ENCODE measurements at regions not wholly inside any gene's neighbourhood (a gene's known extent, or its start where the extent isn't known, plus 50 kb on each side); places are given as distances from the start of the nearest gene placed in this dataset.
A peak's percentile ranks its signal among the peaks of the same experiment; 100 is the strongest.
"Not testable (repeated sequence)": the region's sequence is repeated elsewhere in the genome, so short reads cannot be mapped to it uniquely, and the experiment has no call there.

GRCh38 chr7:67301667-67302066, 305.0 kb downstream of the TYW1 start:
- no peak for DNase-seq (ENCODE audit: low read depth)

GRCh38 chr7:67302113-67303039, 305.7 kb downstream of the TYW1 start:
- DNase-seq (ENCODE audit: low read depth) = peak; percentile 99

GRCh38 chr7:67304846-67305245, 308.2 kb downstream of the TYW1 start:
- DNase-seq (ENCODE audit: low read depth) = not testable (repeated sequence)

GRCh38 chr7:67306331-67306730, 309.7 kb downstream of the TYW1 start:
- DNase-seq (ENCODE audit: low read depth) = no peak

GRCh38 chr7:67309764-67310549, 313.3 kb downstream of the TYW1 start:
- DNase-seq (ENCODE audit: low read depth) = no peak

- no peak for DNase-seq (ENCODE audit: low read depth)
Measured at GRCh38 chr7:67311901-67312300, 315.3 kb downstream of the TYW1 start.

GRCh38 chr7:67313213-67313612, 316.6 kb downstream of the TYW1 start:
- no peak for DNase-seq (ENCODE audit: low read depth)

- not testable (repeated sequence) for DNase-seq (ENCODE audit: low read depth)
Measured at GRCh38 chr7:67316902-67317301, 320.3 kb downstream of the TYW1 start.

- DNase-seq (ENCODE audit: low read depth) = not testable (repeated sequence)
Measured at GRCh38 chr7:67328257-67328656, 331.6 kb downstream of the TYW1 start.

- DNase-seq (ENCODE audit: low read depth) = not testable (repeated sequence)
Measured at GRCh38 chr7:67335165-67335564, 338.5 kb downstream of the TYW1 start.

GRCh38 chr7:67335663-67336062, 339.0 kb downstream of the TYW1 start:
- DNase-seq (ENCODE audit: low read depth) = not testable (repeated sequence)

- not testable (repeated sequence) for DNase-seq (ENCODE audit: low read depth)
Measured at GRCh38 chr7:67338545-67338944, 341.9 kb downstream of the TYW1 start.

GRCh38 chr7:67341153-67341768, 344.6 kb downstream of the TYW1 start:
- DNase-seq (ENCODE audit: low read depth) = no peak

- no peak for DNase-seq (ENCODE audit: low read depth)
Measured at GRCh38 chr7:67343114-67343513, 346.5 kb downstream of the TYW1 start.

GRCh38 chr7:67343572-67343971, 346.9 kb downstream of the TYW1 start:
- no peak for DNase-seq (ENCODE audit: low read depth)

- peak; percentile 11 for DNase-seq (ENCODE audit: low read depth)
Measured at GRCh38 chr7:67344481-67345193, 348.0 kb downstream of the TYW1 start.

- no peak for DNase-seq (ENCODE audit: low read depth)
Measured at GRCh38 chr7:67346126-67346525, 349.5 kb downstream of the TYW1 start.

- DNase-seq (ENCODE audit: low read depth) = no peak
Measured at GRCh38 chr7:67346876-67347275, 350.2 kb downstream of the TYW1 start.

GRCh38 chr7:67348171-67348570, 351.5 kb downstream of the TYW1 start:
- no peak for DNase-seq (ENCODE audit: low read depth)

- DNase-seq (ENCODE audit: low read depth) = not testable (repeated sequence)
Measured at GRCh38 chr7:67357653-67358052, 361.0 kb downstream of the TYW1 start.

- peak; percentile 13 for DNase-seq (ENCODE audit: low read depth)
Measured at GRCh38 chr7:67358316-67358715, 361.7 kb downstream of the TYW1 start.

All from HT1080 (cell line).